GM23338 (cell line): ENCODE measurements at regions not wholly inside any gene's neighbourhood (a gene's known extent, or its start where the extent isn't known, plus 50 kb on each side); places are given as distances from the start of the nearest gene placed in this dataset.
A peak's percentile ranks its signal among the peaks of the same experiment; 100 is the strongest.

Source experiments
- ATAC-seq: fragments of 200-7000 bp; cut with Tn5 transposase; 3 replicates; pipeline ENCODE4 v1.9.1; 2020
- DNase-seq: peaks from one replicate; pipeline ENCODE4 v3.0.0-alpha.2; 2015; ENCODE audit warnings: low spot score
- H2AFZ ChIP-seq: fragments of 200-600 bp; sonication (generic); 2 replicates; pipeline ENCODE4 v1.8.0; 2016; ENCODE audit warnings: antibody characterized with exemption, mild to moderate bottlenecking, moderate library complexity
- H3F3A ChIP-seq: fragments of 200-600 bp; sonication (generic); replicated peaks from 2 replicates; pipeline ENCODE4 v1.8.0; 2017; ENCODE audit warnings: antibody characterized with exemption, mixed run types, low read depth
- H3K27ac ChIP-seq: fragments of 200-600 bp; sonication (generic); 2 replicates; pipeline ENCODE4 v1.6.1; 2016; ENCODE audit warnings: low read depth
- H3K27me3 ChIP-seq: fragments of 200-600 bp; sonication (generic); 2 replicates; pipeline ENCODE4 v1.8.0; 2016; ENCODE audit warnings: mild to moderate bottlenecking, mixed run types, moderate library complexity; ENCODE audit not compliant: insufficient read depth
- H3K36me3 ChIP-seq: fragments of 200-600 bp; sonication (generic); 2 replicates; pipeline ENCODE4 v1.8.0; 2016; ENCODE audit warnings: mild to moderate bottlenecking; ENCODE audit not compliant: insufficient read depth
- H3K4me1 ChIP-seq: fragments of 200-600 bp; sonication (generic); 2 replicates; pipeline ENCODE4 v1.8.0; 2016; ENCODE audit warnings: mild to moderate bottlenecking, moderate library complexity; ENCODE audit not compliant: insufficient read depth
- H3K4me2 ChIP-seq: fragments of 200-600 bp; sonication (generic); 2 replicates; pipeline ENCODE4 v1.7.1; 2017; ENCODE audit warnings: mixed run types
- H3K4me3 ChIP-seq: fragments of 200-600 bp; sonication (generic); 2 replicates; pipeline ENCODE4 v1.6.1; 2016; ENCODE audit warnings: mixed run types
- H3K79me2 ChIP-seq: fragments of 200-600 bp; sonication (generic); replicated peaks from 2 replicates; pipeline ENCODE4 v1.8.0; 2017; ENCODE audit warnings: mild to moderate bottlenecking; ENCODE audit not compliant: insufficient read depth
- H3K9me2 ChIP-seq: fragments of 200-600 bp; sonication (generic); 2 replicates; pipeline ENCODE4 v1.8.0; 2017; ENCODE audit not compliant: insufficient read depth
- H4K20me1 ChIP-seq: fragments of 200-600 bp; sonication (generic); replicated peaks from 2 replicates; pipeline ENCODE4 v1.8.0; 2017; ENCODE audit warnings: mild to moderate bottlenecking; ENCODE audit not compliant: insufficient read depth
- H3K27ac Mint-ChIP-seq: 2 replicates; pipeline ENCODE4 v1.8.0; 2020; ENCODE audit warnings: inconsistent platforms, mild to moderate bottlenecking, moderate library complexity, mixed read lengths
- H3K27me3 Mint-ChIP-seq: 3 replicates; pipeline ENCODE4 v1.8.0; 2022; ENCODE audit warnings: low read depth, mild to moderate bottlenecking, moderate library complexity, mixed read lengths, inconsistent platforms; ENCODE audit not compliant: insufficient read depth, poor library complexity
- H3K36me3 Mint-ChIP-seq: 3 replicates; pipeline ENCODE4 v1.8.0; 2021; ENCODE audit warnings: low read depth, mild to moderate bottlenecking, inconsistent platforms, moderate library complexity, mixed read lengths
- H3K4me1 Mint-ChIP-seq: 3 replicates; pipeline ENCODE4 v1.8.0; 2020; ENCODE audit warnings: mild to moderate bottlenecking, inconsistent platforms, mixed read lengths
- H3K4me3 Mint-ChIP-seq: 3 replicates; pipeline ENCODE4 v1.8.0; 2021; ENCODE audit warnings: moderate library complexity, mild to moderate bottlenecking, inconsistent platforms, mixed read lengths
- H3K9me3 Mint-ChIP-seq: 3 replicates; pipeline ENCODE4 v1.8.0; 2020; ENCODE audit warnings: moderate library complexity, mild to moderate bottlenecking, inconsistent platforms, mixed read lengths
- CREB1 ChIP-seq: fragments of 250-450 bp; sonication (Bioruptor Pico); IDR thresholded peaks from 2 replicates; pipeline ENCODE4 v1.5.0; 2020; ENCODE audit warnings: low read depth, mild to moderate bottlenecking, moderate library complexity
- EZH2 ChIP-seq: fragments of 200-600 bp; sonication (generic); IDR thresholded peaks from one replicate; pipeline ENCODE4 v1.8.0; 2017; ENCODE audit warnings: antibody characterized with exemption, mild to moderate bottlenecking, low read depth; ENCODE audit not compliant: unreplicated experiment
- EZH2phosphoT487 ChIP-seq: fragments of 200-600 bp; sonication (generic); IDR thresholded peaks from one replicate; pipeline ENCODE4 v1.8.1; 2018; ENCODE audit warnings: antibody characterized with exemption; ENCODE audit not compliant: unreplicated experiment
- JUNB ChIP-seq: IDR thresholded peaks from one replicate; pipeline ENCODE4 v1.6.1; 2016; ENCODE audit warnings: antibody characterized with exemption; ENCODE audit not compliant: unreplicated experiment
- NANOG ChIP-seq: IDR thresholded peaks from 2 replicates; pipeline ENCODE4 v1.6.1; 2016; ENCODE audit warnings: antibody characterized with exemption, borderline replicate concordance
- POLR2AphosphoS5 ChIP-seq: IDR thresholded peaks from 2 replicates; pipeline ENCODE4 v1.6.1; 2016; ENCODE audit warnings: antibody characterized with exemption, low read depth
- STAT1 ChIP-seq: IDR thresholded peaks from one replicate; pipeline ENCODE4 v1.6.1; 2016; ENCODE audit warnings: antibody characterized with exemption; ENCODE audit not compliant: unreplicated experiment
- ZNF331 ChIP-seq: fragments of 250-450 bp; sonication (Bioruptor Pico); IDR thresholded peaks from 2 replicates; pipeline ENCODE4 v1.5.0; 2020; ENCODE audit warnings: low read depth, mild to moderate bottlenecking, moderate library complexity
- TF ChIP-seq, protein P1 (sequence below): IDR thresholded peaks from 2 replicates; pipeline ENCODE4 v1.6.1; 2016; ENCODE audit warnings: antibody characterized with exemption
- TF ChIP-seq, protein P2 (sequence below), 2 experiments: fragments of 200-600 bp in 1 of 2; sonication (generic) in 1 of 2; conservative IDR thresholded peaks; 2 replicates each; pipeline versions ENCODE4 v1.5.1 to v1.6.1; 2016 to 2017; ENCODE audit warnings: antibody characterized with exemption in 2 of 2, low read depth in 2 of 2, mild to moderate bottlenecking in 2 of 2, moderate library complexity in 1 of 2

DNA sequence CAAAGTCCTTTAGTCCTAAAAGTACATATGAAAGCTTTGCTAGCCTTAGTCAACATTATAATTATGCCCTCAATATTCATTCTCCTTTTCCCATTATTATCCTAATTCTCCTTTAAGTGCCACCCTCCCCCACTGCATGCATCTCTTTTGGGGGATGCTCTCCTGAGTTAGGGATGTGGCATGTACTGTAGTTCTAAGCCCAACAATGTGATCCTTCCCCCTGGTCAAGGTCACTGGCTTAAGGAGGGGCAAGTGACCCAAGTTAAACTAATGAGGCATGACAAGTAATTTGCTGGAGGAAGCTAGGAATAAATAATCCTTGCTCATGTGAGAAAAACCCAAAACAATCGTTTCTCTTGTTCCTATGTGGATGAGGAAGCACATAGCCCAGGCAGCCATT lies 343.9 kb upstream of the SUCLG2 start:
- Histone ChIP-seq H3K79me2 (no peaks in the 10 kb centered on the region), H3F3A (no peaks in the 10 kb centered on the region), H3K4me2 (peak overlapping the region; percentile 55; the same call in 1 of the 2 replicates), H3K9me2 (no peaks in the 10 kb centered on the region), H2AFZ (no peak overlapping the region), H3K27me3 (no peaks in the 10 kb centered on the region), H3K4me3 (no peak overlapping the region), H3K36me3 (no peaks in the 10 kb centered on the region), H3K4me1 (peaks cover 9% of the 10 kb centered on the region), H4K20me1 (no peaks in the 10 kb centered on the region), H3K27ac (no peak overlapping the region)
- H3K4me3 Mint-ChIP-seq, result no peak overlapping the region; the same call in 2 of the 3 replicates
- H3K36me3 Mint-ChIP-seq, result peaks cover 3% of the 10 kb centered on the region; the same call in 1 of the 3 replicates
- peaks cover 6% of the 10 kb centered on the region for H3K27me3 Mint-ChIP-seq
- peaks cover 16% of the 10 kb centered on the region for H3K4me1 Mint-ChIP-seq
- DNase-seq, result peak; percentile 45
- TF ChIP-seq NANOG (peak; percentile 63; the same call in 1 of the 2 replicates), CREB1 (CRISPR knock-in tag) (no peak), EZH2phosphoT487 (no peak), EZH2 (no peak)
- peaks cover 10% of the 10 kb centered on the region; the same call in 1 of the 3 replicates for H3K9me3 Mint-ChIP-seq
- H3K27ac Mint-ChIP-seq, result 0 out of 2 replicates have a peak overlapping the region, but pooled peaks have one; percentile 7
- ATAC-seq, result peak; percentile 71

DNA sequence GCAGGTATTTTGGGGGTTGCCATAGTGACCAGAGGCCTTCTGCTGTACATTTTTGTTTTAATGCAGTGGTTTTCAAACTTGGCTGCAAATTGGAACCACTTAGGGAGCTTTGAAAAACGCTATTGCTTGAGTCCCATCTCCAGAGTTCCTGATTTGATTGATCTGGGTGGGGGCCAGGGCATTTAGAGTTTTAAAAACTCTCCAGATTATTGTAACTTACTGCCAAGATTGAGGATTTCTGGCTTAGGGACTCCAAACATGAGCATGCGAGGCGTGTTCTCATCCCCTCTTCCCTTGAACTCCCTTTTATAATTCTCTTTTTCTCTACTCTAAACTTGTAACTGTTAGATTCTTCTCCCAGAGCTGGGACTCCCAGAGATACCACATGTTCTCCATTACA lies 340.8 kb upstream of the SUCLG2 start:
- no peak overlapping the region for H3K4me3 Mint-ChIP-seq

DNA sequence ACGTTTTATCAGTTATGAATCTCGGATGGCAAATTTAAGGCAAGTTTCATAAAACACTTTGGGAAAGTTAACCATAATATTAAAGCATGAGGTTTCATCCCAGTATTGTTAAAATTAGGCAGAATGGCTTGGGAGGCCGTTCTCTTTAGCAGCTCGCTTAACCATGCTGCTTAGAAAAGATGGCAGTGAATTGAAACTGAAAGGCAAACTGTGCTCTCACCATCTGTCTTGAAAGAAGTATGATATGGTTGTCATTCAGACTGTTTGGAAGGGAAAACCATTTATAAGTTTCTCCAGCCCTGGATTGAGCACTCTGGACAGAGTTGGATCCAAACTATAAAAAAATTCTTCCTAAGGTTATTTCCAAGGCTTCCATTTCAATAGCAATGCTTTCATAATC lies 332.3 kb upstream of the SUCLG2 start:
- ATAC-seq, result no peak
- TF ChIP-seq EZH2 (no peak), POLR2AphosphoS5 (no peak), NANOG (no peak)
- TF ChIP-seq, protein P1, sequence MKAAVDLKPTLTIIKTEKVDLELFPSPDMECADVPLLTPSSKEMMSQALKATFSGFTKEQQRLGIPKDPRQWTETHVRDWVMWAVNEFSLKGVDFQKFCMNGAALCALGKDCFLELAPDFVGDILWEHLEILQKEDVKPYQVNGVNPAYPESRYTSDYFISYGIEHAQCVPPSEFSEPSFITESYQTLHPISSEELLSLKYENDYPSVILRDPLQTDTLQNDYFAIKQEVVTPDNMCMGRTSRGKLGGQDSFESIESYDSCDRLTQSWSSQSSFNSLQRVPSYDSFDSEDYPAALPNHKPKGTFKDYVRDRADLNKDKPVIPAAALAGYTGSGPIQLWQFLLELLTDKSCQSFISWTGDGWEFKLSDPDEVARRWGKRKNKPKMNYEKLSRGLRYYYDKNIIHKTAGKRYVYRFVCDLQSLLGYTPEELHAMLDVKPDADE, result no peak
- TF ChIP-seq, protein P2, sequence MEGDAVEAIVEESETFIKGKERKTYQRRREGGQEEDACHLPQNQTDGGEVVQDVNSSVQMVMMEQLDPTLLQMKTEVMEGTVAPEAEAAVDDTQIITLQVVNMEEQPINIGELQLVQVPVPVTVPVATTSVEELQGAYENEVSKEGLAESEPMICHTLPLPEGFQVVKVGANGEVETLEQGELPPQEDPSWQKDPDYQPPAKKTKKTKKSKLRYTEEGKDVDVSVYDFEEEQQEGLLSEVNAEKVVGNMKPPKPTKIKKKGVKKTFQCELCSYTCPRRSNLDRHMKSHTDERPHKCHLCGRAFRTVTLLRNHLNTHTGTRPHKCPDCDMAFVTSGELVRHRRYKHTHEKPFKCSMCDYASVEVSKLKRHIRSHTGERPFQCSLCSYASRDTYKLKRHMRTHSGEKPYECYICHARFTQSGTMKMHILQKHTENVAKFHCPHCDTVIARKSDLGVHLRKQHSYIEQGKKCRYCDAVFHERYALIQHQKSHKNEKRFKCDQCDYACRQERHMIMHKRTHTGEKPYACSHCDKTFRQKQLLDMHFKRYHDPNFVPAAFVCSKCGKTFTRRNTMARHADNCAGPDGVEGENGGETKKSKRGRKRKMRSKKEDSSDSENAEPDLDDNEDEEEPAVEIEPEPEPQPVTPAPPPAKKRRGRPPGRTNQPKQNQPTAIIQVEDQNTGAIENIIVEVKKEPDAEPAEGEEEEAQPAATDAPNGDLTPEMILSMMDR (conservative IDR thresholded peaks at IDR 0.05; ENCODE audit: low read depth in 2 of 2), result no peak

More for the DNA sequence above, 340.8 kb upstream of the SUCLG2 start:
- Histone ChIP-seq H4K20me1 (no peaks in the 10 kb centered on the region), H3K4me2 (no peak overlapping the region), H3K4me3 (no peak overlapping the region), H3K27me3 (no peaks in the 10 kb centered on the region), H3K4me1 (peaks cover 9% of the 10 kb centered on the region), H3F3A (no peaks in the 10 kb centered on the region), H3K27ac (no peak overlapping the region), H3K79me2 (no peaks in the 10 kb centered on the region), H3K36me3 (no peaks in the 10 kb centered on the region), H2AFZ (no peak overlapping the region), H3K9me2 (no peaks in the 10 kb centered on the region; the same call in 1 of the 2 replicates)
- Mint-ChIP-seq H3K27ac (no peak overlapping the region), H3K36me3 (no peaks in the 10 kb centered on the region), H3K9me3 (no peaks in the 10 kb centered on the region), H3K27me3 (peaks cover 6% of the 10 kb centered on the region), H3K4me1 (peaks cover 16% of the 10 kb centered on the region)
- ATAC-seq, result no peak
- no peak for DNase-seq
- TF ChIP-seq NANOG (no peak), ZNF331 (CRISPR knock-in tag) (no peak), STAT1 (no peak), EZH2phosphoT487 (no peak), JUNB (no peak)

More for the DNA sequence above, 332.3 kb upstream of the SUCLG2 start:
- no peaks in the 10 kb centered on the region for H3K36me3 Mint-ChIP-seq
- Histone ChIP-seq H3K4me1 (no peaks in the 10 kb centered on the region), H3K4me3 (no peak overlapping the region), H3K79me2 (no peaks in the 10 kb centered on the region), H3K36me3 (no peaks in the 10 kb centered on the region), H4K20me1 (no peaks in the 10 kb centered on the region), H3K9me2 (no peaks in the 10 kb centered on the region; the same call in 1 of the 2 replicates), H3K27ac (no peak overlapping the region), H2AFZ (no peak overlapping the region), H3K27me3 (no peaks in the 10 kb centered on the region), H3K4me2 (no peak overlapping the region), H3F3A (no peaks in the 10 kb centered on the region)
- H3K9me3 Mint-ChIP-seq, result no peaks in the 10 kb centered on the region
- peaks cover 2% of the 10 kb centered on the region for H3K27me3 Mint-ChIP-seq
- H3K27ac Mint-ChIP-seq, result no peak overlapping the region
- H3K4me3 Mint-ChIP-seq, result no peak overlapping the region
- DNase-seq, result no peak
- H3K4me1 Mint-ChIP-seq, result peaks cover 3% of the 10 kb centered on the region; the same call in 2 of the 3 replicates
